K562 (cell line): ENCODE measurements at regions not wholly inside any gene's neighbourhood (a gene's known extent, or its start where the extent isn't known, plus 50 kb on each side); places are given as distances from the start of the nearest gene placed in this dataset.

ENCODE experiments used
- ATAC-seq: fragments of 200-7000 bp; cut with Tn5 transposase; 3 replicates; pipeline ENCODE4 v1.9.1; 2020; ENCODE audit warnings: moderate library complexity
- BruUV-seq: library from RNA; stranded (reverse); fragments of 400-500 nt; replicated peaks from 2 replicates; lab custom pipeline; 2021; lab: Mats Ljungman, UMichigan
- CTCF ChIA-PET: fragments of 300-600 bp; formaldehyde crosslinking; extraction: SDS; loops from one replicate; lab custom pipeline; 2021; ENCODE audit warnings: low intra/inter-chr PET ratio; lab: Yijun Ruan, JAX
- POLR2A ChIA-PET: fragments of 300-600, 350-650 bp; sonication (Branson Sonifier 250); formaldehyde crosslinking; extraction: SDS; loops from one replicate; lab custom pipeline; 2021; ENCODE audit warnings: antibody characterized with exemption, inconsistent platforms; lab: Yijun Ruan, JAX
- DNase-seq, 4 experiments: peaks; one replicate each; pipeline versions ENCODE4 v3.0.0 to v3.0.0-alpha.2; 2011 to 2018; ENCODE audit warnings: low spot score in 3 of 4, mixed read lengths in 3 of 4; ENCODE audit errors: extremely low read depth in 1 of 4
- FAIRE-seq: peaks from 2 replicates; lab custom pipeline; 2011; peaks lifted over from hg19 to GRCh38; lab: Jason Lieb, UNC
- H2AFZ ChIP-seq: 2 replicates; pipeline ENCODE4 v1.6.0; 2011; ENCODE audit warnings: low read depth, low read length, control low read depth, inconsistent platforms
- H3K27ac ChIP-seq: fragments of 200-600 bp; 3 replicates; pipeline ENCODE4 v1.8.0; 2011; ENCODE audit warnings: low read depth, mild to moderate bottlenecking, control low read depth, inconsistent platforms, low read length, moderate library complexity, mixed read lengths; ENCODE audit errors: extremely low read depth
- H3K27me3 ChIP-seq, 2 experiments: fragments of 300-600 bp in 1 of 2; 2 replicates in 1 of 2; 3 replicates in 1 of 2; pipeline versions ENCODE4 v1.6.0 to v1.8.0; 2011; ENCODE audit warnings: inconsistent platforms in 2 of 2, low read length in 2 of 2, mild to moderate bottlenecking in 1 of 2, mixed read lengths in 1 of 2, moderate library complexity in 1 of 2; ENCODE audit not compliant: control insufficient read depth in 2 of 2, insufficient read depth in 2 of 2
- H3K36me3 ChIP-seq: fragments of 300-600 bp; 3 replicates; pipeline ENCODE4 v1.8.0; 2011; ENCODE audit warnings: mild to moderate bottlenecking, low read length, inconsistent platforms; ENCODE audit not compliant: control insufficient read depth, insufficient read depth
- H3K4me1 ChIP-seq, 2 experiments: fragments of 200-600 bp in 1 of 2; replicated peaks in 1 of 2; 2 replicates in 1 of 2; 3 replicates in 1 of 2; pipeline versions ENCODE4 v1.5.1 to v1.8.0; 2011; ENCODE audit warnings: inconsistent platforms in 2 of 2, low read length in 2 of 2, mild to moderate bottlenecking in 1 of 2, mixed read lengths in 1 of 2, moderate library complexity in 1 of 2; ENCODE audit not compliant: control insufficient read depth in 2 of 2, insufficient read depth in 2 of 2
- H3K4me2 ChIP-seq: 2 replicates; pipeline ENCODE4 v1.6.1; 2011; ENCODE audit warnings: low read length, control low read depth, inconsistent platforms, mixed read lengths; ENCODE audit not compliant: insufficient read depth
- H3K4me3 ChIP-seq: fragments of 200-600 bp; sonication (generic), shearing (Covaris generic); 2 replicates; pipeline ENCODE4 v1.5.1; 2016; ENCODE audit warnings: control low read depth, inconsistent platforms
- H3K79me2 ChIP-seq: fragments of 200-600 bp; 3 replicates; pipeline ENCODE4 v1.8.0; 2011; ENCODE audit warnings: low read length, inconsistent platforms; ENCODE audit not compliant: control insufficient read depth, insufficient read depth
- H3K9ac ChIP-seq, 2 experiments: 2 replicates each; pipeline versions ENCODE4 v1.6.0 to v1.6.1; 2011; ENCODE audit warnings: low read depth in 2 of 2, low read length in 2 of 2, control low read depth in 1 of 2, inconsistent platforms in 1 of 2, mild to moderate bottlenecking in 1 of 2, mixed read lengths in 1 of 2; ENCODE audit not compliant: insufficient read depth in 1 of 2
- H3K9me1 ChIP-seq: one replicate; pipeline ENCODE4 v1.6.0; 2011; ENCODE audit warnings: inconsistent platforms, mild to moderate bottlenecking, low read length, moderate library complexity; ENCODE audit not compliant: control insufficient read depth, insufficient read depth
- H3K9me3 ChIP-seq: replicated peaks from 2 replicates; pipeline ENCODE4 v1.5.1; 2011; ENCODE audit warnings: low read depth, low read length, inconsistent platforms; ENCODE audit not compliant: control insufficient read depth, insufficient read depth
- H4K20me1 ChIP-seq: replicated peaks from 2 replicates; pipeline ENCODE4 v1.6.1; 2011; ENCODE audit warnings: low read length, inconsistent platforms, mixed read lengths; ENCODE audit not compliant: control insufficient read depth, insufficient read depth
- CBX3 ChIP-seq, 2 experiments: IDR thresholded peaks; 1 replicate in 1 of 2; 2 replicates in 1 of 2; pipeline ENCODE4 v1.6.1; 2012; ENCODE audit warnings: inconsistent platforms in 2 of 2, low read length in 2 of 2, borderline replicate concordance in 1 of 2, control low read depth in 1 of 2
- ETV6 ChIP-seq, 3 experiments: fragments of 150-350 bp in 1 of 3; sonication (generic) in 1 of 3; formaldehyde crosslinking in 1 of 3; IDR thresholded peaks; 2 replicates each; pipeline versions ENCODE4 v1.6.1 to v1.8.0; 2014 to 2022; ENCODE audit warnings: borderline replicate concordance in 2 of 3, low read depth in 2 of 3, antibody characterized with exemption in 1 of 3, low read length in 1 of 3, mild to moderate bottlenecking in 1 of 3, missing genetic modification reagents in 1 of 3
- THAP12 ChIP-seq: fragments of 250-450 bp; sonication (Bioruptor Pico); IDR thresholded peaks from 2 replicates; pipeline ENCODE4 v1.9.0; 2021; ENCODE audit warnings: mild to moderate bottlenecking, inconsistent platforms
- ZNF212 ChIP-seq: fragments of 450-650 bp; formaldehyde crosslinking; IDR thresholded peaks from 2 replicates; pipeline ENCODE4 v1.4.0; 2020; ENCODE audit warnings: mild to moderate bottlenecking
- WGBS: fragments of 100-300 bp; shearing (Covaris generic); methylation state at CpG from one replicate; pipeline ENCODE4 v1.1.6; 2016; ENCODE audit warnings: low coverage, mixed read lengths; ENCODE audit not compliant: insufficient coverage; ENCODE audit errors: missing lambda C conversion rate; 5-methylcytosine and 5-hydroxymethylcytosine counted together
- in situ Hi-C: fragments of 300-500 bp; cut with MboI; formaldehyde crosslinking; loops from 4 replicates; pipeline ENCODE4 v1.15.0; 2018; ENCODE audit warnings: inconsistent platforms, mixed read lengths
- intact Hi-C: fragments of 100-400 bp; cut with micrococcal nuclease; formaldehyde crosslinking; loops from 2 replicates; pipeline ENCODE4 v1.14.2; 2022
- TF ChIP-seq, protein P1 (sequence below): fragments of 150-350 bp; conservative IDR thresholded peaks from 2 replicates; pipeline ENCODE4 v1.6.1; 2014; ENCODE audit warnings: low read length

- Histone ChIP-seq H3K27ac (no peak overlapping the region), H3K36me3 (no peaks in the 10 kb centered on the region), H3K4me2 (no peak overlapping the region), H3K4me1 (no peaks in the 10 kb centered on the region), H3K27me3 (no peaks in the 10 kb centered on the region), H2AFZ (no peak overlapping the region), H4K20me1 (no peaks in the 10 kb centered on the region), H3K9ac (no peak overlapping the region), H3K9me1 (no peaks in the 10 kb centered on the region), H3K79me2 (no peaks in the 10 kb centered on the region), H3K9me3 (no peaks in the 10 kb centered on the region), H3K4me3 (no peak overlapping the region)
- ATAC-seq: no peak
- 0% methylated on average over 3 of the region's 3 CpGs for WGBS
- ChIA-PET CTCF (no interaction called here), POLR2A (interaction anchor here (0.9 kb wide), 1 partner anchor 9 kb away, joined by 4 read pairs; no protein-coding TSS in a partner anchor)
- intact Hi-C loops: no loop called here
- TF ChIP-seq CBX3 (IDR thresholded peaks at IDR 0.05; ENCODE audit: borderline replicate concordance in 1 of 2, low read length in 2 of 2): no peak
- TF ChIP-seq ZNF212 (CRISPR knock-in tag): no peak
- TF ChIP-seq, protein P1, sequence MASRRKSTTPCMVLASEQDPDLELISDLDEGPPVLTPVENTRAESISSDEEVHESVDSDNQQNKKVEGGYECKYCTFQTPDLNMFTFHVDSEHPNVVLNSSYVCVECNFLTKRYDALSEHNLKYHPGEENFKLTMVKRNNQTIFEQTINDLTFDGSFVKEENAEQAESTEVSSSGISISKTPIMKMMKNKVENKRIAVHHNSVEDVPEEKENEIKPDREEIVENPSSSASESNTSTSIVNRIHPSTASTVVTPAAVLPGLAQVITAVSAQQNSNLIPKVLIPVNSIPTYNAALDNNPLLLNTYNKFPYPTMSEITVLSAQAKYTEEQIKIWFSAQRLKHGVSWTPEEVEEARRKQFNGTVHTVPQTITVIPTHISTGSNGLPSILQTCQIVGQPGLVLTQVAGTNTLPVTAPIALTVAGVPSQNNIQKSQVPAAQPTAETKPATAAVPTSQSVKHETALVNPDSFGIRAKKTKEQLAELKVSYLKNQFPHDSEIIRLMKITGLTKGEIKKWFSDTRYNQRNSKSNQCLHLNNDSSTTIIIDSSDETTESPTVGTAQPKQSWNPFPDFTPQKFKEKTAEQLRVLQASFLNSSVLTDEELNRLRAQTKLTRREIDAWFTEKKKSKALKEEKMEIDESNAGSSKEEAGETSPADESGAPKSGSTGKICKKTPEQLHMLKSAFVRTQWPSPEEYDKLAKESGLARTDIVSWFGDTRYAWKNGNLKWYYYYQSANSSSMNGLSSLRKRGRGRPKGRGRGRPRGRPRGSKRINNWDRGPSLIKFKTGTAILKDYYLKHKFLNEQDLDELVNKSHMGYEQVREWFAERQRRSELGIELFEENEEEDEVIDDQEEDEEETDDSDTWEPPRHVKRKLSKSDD: no peak
- TF ChIP-seq THAP12: no peak
- TF ChIP-seq ETV6 (IDR thresholded peaks at IDR 0.05; ENCODE audit: borderline replicate concordance in 1 of 2, low read depth in 2 of 2, low read length in 1 of 2): no peak
- no peak for TF ChIP-seq ETV6 (CRISPR knock-in tag; IDR thresholded peaks at IDR 0.05; ENCODE audit: borderline replicate concordance)
- in situ Hi-C loops: no loop called here
- BruUV-seq: no TSS peak
- FAIRE-seq: no peak
- no peak for DNase-seq
These were observed 368.6 kb upstream of the ROPN1 start for GRCh38 chr3:124360563-124360962.
